22Rv1 (cell line): ENCODE measurements at regions not wholly inside any gene's neighbourhood (a gene's known extent, or its start where the extent isn't known, plus 50 kb on each side); places are given as distances from the start of the nearest gene placed in this dataset.

Experiments used
- ZFX ChIP-seq: fragments of 450-650 bp; IDR thresholded peaks from 2 replicates; pipeline ENCODE4 v1.6.1; 2017; ENCODE audit warnings: antibody characterized with exemption, borderline replicate concordance
- TF ChIP-seq, protein P1 (sequence below): fragments of 450-650 bp; IDR thresholded peaks from 2 replicates; pipeline ENCODE4 v1.5.1; 2017; ENCODE audit warnings: mild to moderate bottlenecking

- TF ChIP-seq, protein P1, sequence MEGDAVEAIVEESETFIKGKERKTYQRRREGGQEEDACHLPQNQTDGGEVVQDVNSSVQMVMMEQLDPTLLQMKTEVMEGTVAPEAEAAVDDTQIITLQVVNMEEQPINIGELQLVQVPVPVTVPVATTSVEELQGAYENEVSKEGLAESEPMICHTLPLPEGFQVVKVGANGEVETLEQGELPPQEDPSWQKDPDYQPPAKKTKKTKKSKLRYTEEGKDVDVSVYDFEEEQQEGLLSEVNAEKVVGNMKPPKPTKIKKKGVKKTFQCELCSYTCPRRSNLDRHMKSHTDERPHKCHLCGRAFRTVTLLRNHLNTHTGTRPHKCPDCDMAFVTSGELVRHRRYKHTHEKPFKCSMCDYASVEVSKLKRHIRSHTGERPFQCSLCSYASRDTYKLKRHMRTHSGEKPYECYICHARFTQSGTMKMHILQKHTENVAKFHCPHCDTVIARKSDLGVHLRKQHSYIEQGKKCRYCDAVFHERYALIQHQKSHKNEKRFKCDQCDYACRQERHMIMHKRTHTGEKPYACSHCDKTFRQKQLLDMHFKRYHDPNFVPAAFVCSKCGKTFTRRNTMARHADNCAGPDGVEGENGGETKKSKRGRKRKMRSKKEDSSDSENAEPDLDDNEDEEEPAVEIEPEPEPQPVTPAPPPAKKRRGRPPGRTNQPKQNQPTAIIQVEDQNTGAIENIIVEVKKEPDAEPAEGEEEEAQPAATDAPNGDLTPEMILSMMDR = no peak
- no peak for TF ChIP-seq ZFX
Measured at GRCh38 chr12:91859347-91859746, 286.3 kb downstream of the BTG1 start.
